Mesothelial cell of epicardium (in vitro differentiated cells): ENCODE measurements at regions not wholly inside any gene's neighbourhood (a gene's known extent, or its start where the extent isn't known, plus 50 kb on each side); places are given as distances from the start of the nearest gene placed in this dataset.
"Not testable (repeated sequence)": the region's sequence is repeated elsewhere in the genome, so short reads cannot be mapped to it uniquely, and the experiment has no call there.

Experiments used
- DNase-seq, 2 experiments: peaks; one replicate each; pipeline ENCODE4 v3.0.0; 2021; ENCODE audit warnings: low spot score in 2 of 2; ENCODE audit not compliant: unreplicated experiment in 2 of 2
- H3K27ac Mint-ChIP-seq: 2 replicates; pipeline ENCODE4 v1.8.0; 2021; ENCODE audit warnings: mixed read lengths
- H3K27me3 Mint-ChIP-seq: 2 replicates; pipeline ENCODE4 v1.8.0; 2021; ENCODE audit warnings: low read depth, mixed read lengths
- H3K36me3 Mint-ChIP-seq: 2 replicates; pipeline ENCODE4 v1.8.0; 2021; ENCODE audit warnings: mixed read lengths
- H3K4me1 Mint-ChIP-seq: 2 replicates; pipeline ENCODE4 v1.8.0; 2021; ENCODE audit warnings: mixed read lengths
- H3K4me3 Mint-ChIP-seq: 2 replicates; pipeline ENCODE4 v1.8.0; 2021; ENCODE audit warnings: mild to moderate bottlenecking, moderate library complexity, mixed read lengths
- H3K9me3 Mint-ChIP-seq: 2 replicates; pipeline ENCODE4 v1.8.0; 2021; ENCODE audit warnings: mixed read lengths
- CTCF ChIP-seq: fragments of 200-600 bp; sonication (generic); IDR thresholded peaks from one replicate; pipeline ENCODE4 v1.5.0; 2021; ENCODE audit warnings: antibody characterized with exemption; ENCODE audit not compliant: unreplicated experiment

- TF ChIP-seq CTCF: no peak
- H3K9me3 Mint-ChIP-seq: peaks cover 4% of the 10 kb centered on the region
- H3K27ac Mint-ChIP-seq: no peak overlapping the region
- H3K36me3 Mint-ChIP-seq: no peaks in the 10 kb centered on the region
- no peak for DNase-seq
- no peak overlapping the region for H3K4me3 Mint-ChIP-seq
- no peaks in the 10 kb centered on the region for H3K4me1 Mint-ChIP-seq
- peaks cover 7% of the 10 kb centered on the region for H3K27me3 Mint-ChIP-seq
These were observed 800.2 kb downstream of the PLCL1 start for GRCh38 chr2:198604599-198604998.

GRCh38 chr2:198602986-198603385 is 798.6 kb downstream of the PLCL1 start:
- not testable (repeated sequence) for H3K36me3 Mint-ChIP-seq, H3K4me3 Mint-ChIP-seq, DNase-seq, H3K27me3 Mint-ChIP-seq, H3K27ac Mint-ChIP-seq, H3K9me3 Mint-ChIP-seq, H3K4me1 Mint-ChIP-seq

- TF ChIP-seq CTCF: no peak
- no peaks in the 10 kb centered on the region for H3K4me1 Mint-ChIP-seq
- no peak for DNase-seq
- no peaks in the 10 kb centered on the region for H3K9me3 Mint-ChIP-seq
- H3K4me3 Mint-ChIP-seq: no peak overlapping the region
- no peak overlapping the region for H3K27ac Mint-ChIP-seq
- no peaks in the 10 kb centered on the region for H3K36me3 Mint-ChIP-seq
- H3K27me3 Mint-ChIP-seq: peaks cover 4% of the 10 kb centered on the region
These were observed 793.3 kb downstream of the PLCL1 start for GRCh38 chr2:198597648-198598047.

- Mint-ChIP-seq H3K27ac (no peak overlapping the region), H3K36me3 (no peaks in the 10 kb centered on the region), H3K4me1 (no peaks in the 10 kb centered on the region)
These were observed 792.6 kb downstream of the PLCL1 start for GRCh38 chr2:198596985-198597384.

GRCh38 chr2:198595721-198596120 is 791.3 kb downstream of the PLCL1 start:
- H3K4me3 Mint-ChIP-seq: no peak overlapping the region
- H3K36me3 Mint-ChIP-seq: no peaks in the 10 kb centered on the region
- no peaks in the 10 kb centered on the region for H3K4me1 Mint-ChIP-seq
- no peak for DNase-seq
- H3K9me3 Mint-ChIP-seq: no peaks in the 10 kb centered on the region
- peaks cover 4% of the 10 kb centered on the region for H3K27me3 Mint-ChIP-seq
- TF ChIP-seq CTCF: no peak
- no peak overlapping the region for H3K27ac Mint-ChIP-seq

More at GRCh38 chr2:198596985-198597384, 792.6 kb downstream of the PLCL1 start:
- peaks cover 4% of the 10 kb centered on the region for H3K27me3 Mint-ChIP-seq
- no peak for TF ChIP-seq CTCF
- no peak overlapping the region for H3K4me3 Mint-ChIP-seq
- H3K9me3 Mint-ChIP-seq: no peaks in the 10 kb centered on the region
- DNase-seq: no peak

- Mint-ChIP-seq H3K9me3 (no peaks in the 10 kb centered on the region), H3K4me1 (no peaks in the 10 kb centered on the region), H3K36me3 (no peaks in the 10 kb centered on the region), H3K27me3 (peaks cover 6% of the 10 kb centered on the region), H3K4me3 (no peak overlapping the region), H3K27ac (no peak overlapping the region)
- DNase-seq: no peak
- TF ChIP-seq CTCF: no peak
These were observed 787.2 kb downstream of the PLCL1 start for GRCh38 chr2:198591586-198591985.
